Activated CD4-positive, alpha-beta T cell treated with anti-CD3 and anti-CD28 coated beads, Interleukin-2, amount 50 U/mL, for 16 hours (primary cell): ENCODE measurements at regions not wholly inside any gene's neighbourhood (a gene's known extent, or its start where the extent isn't known, plus 50 kb on each side); places are given as distances from the start of the nearest gene placed in this dataset.
"Not testable (repeated sequence)": the region's sequence is repeated elsewhere in the genome, so short reads cannot be mapped to it uniquely, and the experiment has no call there.

Experiments
- DNase-seq: peaks from one replicate; pipeline ENCODE4 v3.0.0-alpha.2; 2020

- no peak for DNase-seq
Measured at GRCh38 chr13:78540058-78540457, 63.3 kb downstream of the POU4F1 start.

DNA sequence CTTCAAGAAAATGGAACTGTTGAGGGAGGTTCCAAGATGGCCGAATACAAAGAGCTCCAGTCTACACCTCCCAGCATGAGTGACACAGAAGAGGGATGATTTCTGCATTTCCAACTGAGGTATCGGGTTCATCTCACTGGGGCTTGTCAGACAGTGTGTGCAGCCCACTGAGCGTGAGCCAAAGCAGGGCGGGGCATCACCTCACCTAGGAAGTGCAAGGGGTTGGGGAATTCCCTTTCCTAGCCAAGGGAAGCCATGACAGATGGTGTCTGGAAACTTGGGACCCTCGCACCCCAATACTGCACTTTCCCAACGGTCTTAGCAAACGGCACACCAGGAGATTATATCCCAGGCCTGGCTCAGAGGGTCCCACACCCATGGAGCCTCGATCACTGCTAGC is 77.3 kb downstream of the POU4F1 start:
- DNase-seq, result not testable (repeated sequence)

GRCh38 chr13:78524936-78525335 is 78.4 kb downstream of the POU4F1 start:
- no peak for DNase-seq

GRCh38 chr13:78521091-78521490 is 82.3 kb downstream of the POU4F1 start:
- DNase-seq, result no peak

DNA sequence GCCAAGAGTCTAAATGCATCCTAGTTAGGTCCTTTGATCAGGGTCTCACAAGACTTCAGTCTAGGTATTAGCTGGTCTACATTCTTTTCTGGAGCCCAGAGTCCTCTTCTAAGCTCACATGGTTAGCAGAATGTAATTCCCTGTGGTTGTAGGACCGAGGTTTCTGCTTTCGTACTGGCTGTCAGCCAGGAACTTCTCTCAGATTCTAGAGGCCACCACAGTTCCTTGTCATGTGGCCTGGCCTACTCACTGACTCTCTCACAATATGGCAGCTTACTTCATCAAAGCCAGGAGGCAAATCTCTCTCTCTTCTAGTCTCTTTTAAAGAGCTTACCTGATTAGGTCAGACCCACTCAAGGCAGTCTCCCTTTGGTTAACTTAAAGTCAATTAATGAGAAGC is 82.9 kb downstream of the POU4F1 start:
- no peak for DNase-seq

DNA sequence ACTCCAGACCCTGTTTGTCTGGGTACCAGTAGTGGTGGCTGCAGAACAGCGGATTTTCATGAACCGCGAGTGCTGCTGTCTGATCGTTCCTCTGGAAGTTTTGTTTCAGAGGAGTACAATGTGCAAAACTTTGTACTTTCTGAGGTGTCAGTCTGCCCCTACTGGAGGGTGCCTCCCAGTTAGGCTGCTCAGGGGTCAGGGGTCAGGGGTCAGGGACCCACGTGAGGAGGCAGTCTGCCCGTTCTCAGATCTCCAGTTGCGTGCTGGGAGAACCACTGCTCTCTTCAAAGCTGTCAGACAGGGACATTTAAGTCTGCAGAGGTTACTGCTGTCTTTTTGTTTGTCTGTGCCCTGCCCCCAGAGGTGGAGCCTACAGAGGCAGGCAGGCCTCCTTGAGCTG is 84.9 kb downstream of the POU4F1 start:
- DNase-seq, result not testable (repeated sequence)

- no peak for DNase-seq
Measured at GRCh38 chr13:78499802-78500201, 103.5 kb downstream of the POU4F1 start.

GRCh38 chr13:78497702-78498355 is 105.5 kb downstream of the POU4F1 start:
- DNase-seq, result no peak

DNA sequence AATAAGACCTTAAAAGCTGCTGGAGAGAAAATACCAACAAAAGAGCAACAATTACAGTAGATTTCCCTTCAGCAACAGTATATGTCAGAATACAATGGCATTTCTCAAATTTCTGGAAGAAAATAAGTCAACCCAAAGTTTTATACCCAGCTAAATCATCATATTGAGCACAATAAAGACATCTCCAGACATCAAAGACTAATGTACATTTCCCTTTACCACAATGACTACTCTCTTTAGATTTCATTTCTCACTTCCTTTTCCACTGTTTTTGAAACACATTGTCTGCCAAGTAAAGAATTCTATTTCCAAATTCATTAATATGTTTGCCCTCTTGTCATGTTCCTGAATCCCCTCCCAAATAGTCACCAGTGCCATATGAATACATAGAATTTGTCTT is 111.4 kb downstream of the POU4F1 start:
- no peak for DNase-seq

DNA sequence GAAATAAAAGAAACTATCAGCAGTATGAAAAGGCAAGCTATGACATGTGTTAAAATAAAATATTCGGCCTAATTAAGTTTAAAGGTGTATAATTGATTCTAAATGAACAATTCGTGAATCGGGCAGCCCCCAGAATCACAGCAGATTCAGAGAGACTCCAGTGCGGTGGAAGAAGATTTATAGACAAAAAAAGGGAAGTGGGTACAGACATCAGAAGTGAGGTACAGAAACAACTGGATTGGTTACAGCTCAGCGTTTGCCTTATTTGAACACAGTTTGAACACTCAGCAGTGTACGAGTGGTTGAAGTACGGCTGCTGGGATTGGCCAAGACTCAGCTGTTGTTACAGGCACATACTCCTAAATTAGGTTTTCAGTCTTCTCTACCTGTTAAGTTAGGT is 113.1 kb downstream of the POU4F1 start:
- DNase-seq, result not testable (repeated sequence)

DNA sequence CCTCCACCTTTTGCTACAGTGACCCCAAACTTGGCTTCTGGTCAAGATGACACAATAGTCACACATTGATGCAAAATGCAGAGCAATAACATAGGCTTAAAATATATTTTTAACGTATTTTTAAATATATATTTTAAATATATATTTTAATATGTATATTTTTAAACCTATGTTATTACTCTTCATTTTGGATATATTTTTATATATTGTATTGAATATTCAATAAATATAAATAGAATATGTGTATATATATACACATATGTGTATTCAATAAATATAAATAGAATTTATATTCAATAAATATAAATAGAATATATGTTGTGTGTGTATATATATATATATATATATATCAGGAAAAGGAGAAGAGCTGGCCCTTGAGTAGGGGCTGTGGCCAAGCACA is 115.6 kb downstream of the POU4F1 start:
- no peak for DNase-seq

- no peak for DNase-seq
Measured at GRCh38 chr13:78485803-78486202, 117.5 kb downstream of the POU4F1 start.

DNA sequence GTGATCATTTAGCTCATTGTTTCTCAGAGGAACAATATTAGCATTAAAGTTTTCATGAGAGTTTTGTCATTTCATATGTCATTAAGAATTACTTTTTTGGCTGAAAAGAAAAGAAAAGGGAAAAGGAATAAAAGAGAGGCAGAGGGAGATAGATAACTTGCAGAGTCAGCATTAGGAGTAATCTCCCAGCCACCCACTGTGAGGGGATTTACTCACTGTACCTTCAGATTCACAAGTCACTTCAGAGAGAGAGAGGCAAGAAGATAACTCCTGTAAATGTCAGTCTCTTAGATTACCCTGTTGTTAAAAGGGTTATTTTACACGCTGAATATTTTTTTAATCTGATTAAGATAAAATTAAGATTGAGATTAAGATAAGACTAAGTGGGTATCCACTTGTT is 125.2 kb downstream of the POU4F1 start:
- DNase-seq, result no peak

DNA sequence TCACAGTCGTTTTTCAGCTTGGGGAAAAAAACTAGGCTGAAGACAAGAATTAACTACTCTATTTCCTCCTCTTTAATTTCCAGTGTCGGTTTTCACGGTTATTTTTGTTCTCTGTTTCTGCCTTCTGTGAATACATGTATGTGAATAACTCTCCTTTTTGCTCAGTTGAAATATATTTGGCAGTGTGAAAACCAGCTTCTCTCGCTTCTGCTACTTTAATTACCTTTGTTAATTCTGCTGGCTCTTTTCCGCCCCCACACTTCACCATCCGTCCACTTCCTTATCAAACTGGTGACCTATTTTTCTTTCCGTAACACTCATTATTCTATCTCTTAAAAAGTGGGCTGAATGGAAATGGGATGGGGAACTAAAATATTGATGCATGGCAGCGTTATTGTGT is 126.4 kb downstream of the POU4F1 start:
- no peak for DNase-seq

GRCh38 chr13:78468621-78469020 is 134.7 kb downstream of the POU4F1 start:
- no peak for DNase-seq

DNA sequence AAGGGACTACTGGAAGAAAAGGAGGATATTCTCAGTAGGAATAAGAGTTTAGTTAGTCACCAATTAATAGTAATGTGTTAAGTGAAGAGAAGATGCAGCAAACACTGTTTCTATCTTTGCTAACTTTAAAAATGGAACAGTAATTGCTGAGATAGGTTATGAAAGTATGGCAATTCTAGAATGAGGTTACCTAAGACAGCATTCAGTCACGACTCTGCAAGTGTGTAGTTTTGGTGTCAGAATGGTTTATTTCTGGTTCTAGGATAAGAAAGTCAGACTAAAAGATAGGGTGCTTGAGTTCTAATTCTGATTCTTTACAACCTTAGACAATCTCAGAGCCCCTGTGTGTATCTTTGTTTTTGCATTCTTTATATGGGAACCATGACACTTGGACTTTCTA is 138.1 kb downstream of the POU4F1 start:
- no peak for DNase-seq

DNA sequence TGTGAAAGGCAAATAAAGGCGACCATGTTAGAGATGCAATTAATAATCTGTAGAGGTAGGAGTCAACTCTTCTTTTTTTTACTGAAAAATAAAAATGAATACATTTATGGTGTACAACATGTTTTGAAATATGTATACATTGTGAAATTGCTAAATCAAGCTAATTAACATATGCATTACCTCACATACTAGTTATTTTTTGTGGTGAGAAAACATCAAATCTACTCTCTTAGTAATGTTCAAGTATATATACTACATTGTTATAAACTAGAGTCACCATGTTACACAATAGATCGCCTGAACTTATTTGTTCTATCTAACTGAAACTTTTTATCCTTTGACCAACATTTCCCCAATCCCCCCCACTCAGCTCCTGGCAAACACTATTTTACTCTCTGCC is 143.2 kb downstream of the POU4F1 start:
- DNase-seq, result no peak

DNA sequence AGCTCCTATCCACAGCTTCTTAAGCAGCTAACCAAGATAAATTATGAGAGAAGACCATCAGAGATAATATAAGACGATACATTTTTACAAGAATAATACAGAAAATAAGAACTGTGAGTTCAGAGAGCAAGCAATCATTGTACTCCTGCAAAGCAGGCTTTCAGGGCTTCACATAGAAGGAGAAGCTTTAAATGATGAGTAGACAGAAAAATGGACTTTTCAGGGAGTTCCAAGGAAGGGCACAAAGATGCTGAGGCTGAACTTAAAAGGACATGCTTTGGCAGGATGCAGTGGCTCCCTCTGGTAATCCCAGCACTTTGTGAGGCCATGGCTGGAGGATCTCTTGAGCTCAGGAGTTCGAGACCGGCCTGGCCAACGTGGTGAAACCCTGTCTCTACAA is 159.5 kb downstream of the POU4F1 start:
- DNase-seq, result no peak

DNA sequence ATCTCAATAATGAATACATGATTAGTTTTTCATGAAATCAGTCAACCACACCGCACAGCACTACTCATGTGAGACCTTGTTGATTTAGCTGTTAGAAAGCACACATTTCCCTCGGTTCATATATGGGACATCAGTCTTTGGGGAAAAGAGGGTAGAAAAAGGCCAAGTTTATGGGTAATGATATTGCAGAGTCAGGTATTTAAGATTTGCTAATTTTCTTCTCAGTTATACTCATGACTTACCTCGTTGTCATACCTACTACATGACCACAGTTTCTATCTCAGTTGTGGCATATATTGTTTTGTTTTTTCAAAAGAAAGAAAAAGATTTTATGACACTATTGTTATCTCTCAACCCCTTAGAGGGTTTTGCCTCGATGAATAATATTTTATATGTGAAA is 165.6 kb downstream of the POU4F1 start:
- no peak for DNase-seq

- DNase-seq, result no peak
Measured at GRCh38 chr13:78436311-78436710, 167.0 kb downstream of the POU4F1 start.

DNA sequence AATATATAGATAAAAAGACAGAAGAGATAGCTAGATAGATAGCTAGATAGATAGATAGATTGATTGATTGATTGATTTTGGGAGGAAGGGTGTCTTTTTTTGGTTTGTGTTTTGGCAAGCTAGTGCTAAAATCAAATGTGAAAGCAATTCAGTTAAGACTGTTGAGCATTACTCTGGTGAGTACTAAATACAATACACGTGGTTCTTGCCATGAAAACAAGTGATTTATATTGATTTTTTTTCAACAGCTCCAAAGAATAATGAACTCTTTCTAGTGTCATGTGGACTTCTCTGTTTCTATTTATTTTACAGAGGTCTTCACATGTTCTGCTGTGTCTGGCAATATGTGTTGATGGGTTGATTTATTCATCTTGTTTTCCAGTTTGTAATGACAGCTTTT is 172.0 kb downstream of the POU4F1 start:
- DNase-seq, result no peak

DNA sequence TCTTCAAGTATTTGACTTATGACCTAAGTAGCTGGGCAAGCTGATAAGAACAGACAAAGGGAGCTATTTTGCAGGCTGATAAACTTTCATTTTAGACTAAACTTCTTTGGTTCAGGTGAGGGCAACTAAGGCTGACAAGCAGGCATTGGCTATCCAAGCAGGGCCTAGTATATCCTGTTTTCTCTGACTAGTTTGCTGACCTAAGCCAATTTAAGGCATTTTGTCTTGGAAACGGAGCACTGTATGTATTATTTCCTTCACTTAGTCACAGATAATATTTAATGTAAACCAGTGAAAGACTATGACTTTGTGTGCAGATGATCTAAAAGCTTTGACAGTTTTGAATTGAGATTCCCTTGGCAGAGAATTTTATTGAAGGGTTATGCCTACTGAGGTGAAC is 172.5 kb downstream of the POU4F1 start:
- no peak for DNase-seq

GRCh38 chr13:78430166-78430791 is 173.1 kb downstream of the POU4F1 start:
- no peak for DNase-seq

DNA sequence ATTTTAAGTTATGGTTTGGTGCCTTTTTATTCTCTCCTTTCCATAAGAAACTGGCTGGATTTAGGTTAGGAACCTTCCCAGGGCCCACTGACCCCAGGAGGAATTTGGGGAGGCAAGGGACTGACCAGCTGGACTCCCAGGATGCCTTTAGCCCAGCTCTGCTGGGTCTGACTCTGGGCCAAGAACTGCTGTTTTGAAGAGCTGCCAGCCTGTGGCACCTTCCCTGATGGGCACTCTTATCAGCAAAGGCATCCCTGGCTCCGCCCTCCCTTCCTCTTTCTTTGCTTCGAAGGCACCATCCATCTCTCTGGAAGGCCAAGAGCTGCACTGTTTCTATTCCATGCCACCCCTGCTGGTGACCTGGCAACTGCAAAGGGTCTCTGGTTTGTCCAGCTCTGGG is 174.7 kb downstream of the POU4F1 start:
- DNase-seq, result no peak

GRCh38 chr13:78426183-78426582 is 177.2 kb downstream of the POU4F1 start:
- DNase-seq, result no peak
